ENCODE measurements at regions not wholly inside any gene's neighbourhood (a gene's known extent, or its start where the extent isn't known, plus 50 kb on each side); places are given as distances from the start of the nearest gene placed in this dataset.

DNA sequence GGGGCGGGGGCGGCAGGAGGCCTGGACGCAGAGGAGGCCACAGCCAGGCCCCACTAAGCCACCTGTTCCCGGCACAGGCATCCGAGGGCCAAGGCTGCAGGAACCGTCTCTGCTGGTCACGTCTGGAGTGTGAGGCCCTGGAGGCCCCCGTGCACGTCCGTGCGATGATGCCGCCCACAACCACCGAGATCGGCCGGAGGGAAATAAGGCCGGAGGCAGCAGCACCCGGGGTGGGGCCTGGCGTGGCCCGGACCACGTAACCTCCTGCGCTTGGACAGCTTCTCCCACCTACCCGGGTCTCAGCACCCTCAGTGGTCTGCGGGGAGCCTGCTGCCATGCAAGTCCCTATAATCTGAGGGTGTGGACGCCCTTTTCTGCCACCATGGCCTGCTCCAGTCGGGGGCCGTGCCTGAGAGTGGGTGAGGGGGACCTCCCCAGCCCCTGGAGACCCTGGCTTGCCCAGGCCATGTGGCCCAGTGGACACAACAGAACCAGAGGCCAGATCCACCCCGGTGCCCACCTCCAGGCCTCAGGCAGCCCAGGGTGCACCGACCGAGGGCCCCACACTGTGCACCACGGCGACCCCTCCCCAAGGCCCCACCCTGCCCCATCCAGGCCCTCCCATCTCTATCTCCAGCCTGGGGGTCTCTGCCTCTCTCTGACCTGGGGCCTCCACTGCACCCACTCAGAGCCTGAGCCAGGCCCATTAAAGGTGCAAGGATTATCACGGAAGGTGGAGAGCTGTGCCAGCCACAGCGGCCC lies 83.1 kb downstream of the PDGFA start:
- no peak overlapping the region for H3K4me3 Mint-ChIP-seq
- ATAC-seq: no peak
- H3K4me1 Mint-ChIP-seq: no peaks in the 10 kb centered on the region
- H3K27ac Mint-ChIP-seq: no peak overlapping the region
- no peaks in the 10 kb centered on the region for H3K36me3 Mint-ChIP-seq
- no peaks in the 10 kb centered on the region for H3K9me3 Mint-ChIP-seq
- peaks cover 25% of the 10 kb centered on the region for H3K27me3 Mint-ChIP-seq

DNA sequence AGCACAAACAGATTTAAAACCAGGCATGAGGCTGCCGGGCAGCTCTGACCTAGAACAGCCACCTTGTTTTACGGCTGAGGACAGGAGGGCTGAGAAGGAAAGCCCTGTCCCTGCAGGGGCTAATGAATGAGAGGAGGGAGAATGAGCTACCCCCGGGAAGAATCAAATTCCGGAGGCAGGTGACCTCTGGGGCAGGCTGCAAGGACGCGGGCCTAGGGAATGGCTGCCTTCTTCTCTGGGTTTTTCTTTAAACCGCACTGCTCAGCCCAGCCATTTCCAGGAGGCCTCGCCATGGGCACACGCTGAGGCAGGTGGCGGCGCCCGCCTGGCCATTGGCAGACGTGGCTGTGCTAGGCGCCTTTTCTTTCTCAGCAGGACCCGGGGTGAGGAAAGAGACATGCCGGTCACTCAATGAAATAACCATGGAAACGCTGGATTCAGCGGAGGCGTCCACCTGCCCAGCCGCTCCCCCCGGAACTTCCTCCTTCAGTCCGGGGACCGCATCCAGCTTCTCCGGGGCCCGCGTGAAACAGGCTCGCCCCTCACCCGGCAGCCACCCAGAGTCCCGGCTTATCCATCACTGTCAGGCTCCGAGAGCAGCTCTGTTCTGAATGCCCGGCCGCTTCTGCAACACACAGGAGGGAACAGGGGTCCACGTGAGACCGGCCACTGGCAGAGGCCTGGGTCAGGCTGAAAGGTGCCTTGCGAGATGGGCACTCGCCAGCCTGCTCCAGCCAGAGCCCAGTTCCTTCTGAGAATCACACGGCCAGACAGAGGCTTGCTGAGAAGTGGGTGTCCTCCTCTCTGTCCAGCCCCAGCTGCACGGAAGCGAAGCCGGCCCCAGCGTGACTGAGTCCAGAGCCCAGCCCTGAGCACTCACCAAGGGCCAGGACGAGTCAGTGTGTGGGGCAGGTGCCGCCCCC lies 82.1 kb downstream of the PDGFA start:
- Mint-ChIP-seq H3K27me3 (peaks cover 25% of the 10 kb centered on the region), H3K4me1 (no peaks in the 10 kb centered on the region), H3K27ac (no peak overlapping the region), H3K36me3 (no peaks in the 10 kb centered on the region), H3K4me3 (no peak overlapping the region), H3K9me3 (no peaks in the 10 kb centered on the region)
- ATAC-seq: no peak

DNA sequence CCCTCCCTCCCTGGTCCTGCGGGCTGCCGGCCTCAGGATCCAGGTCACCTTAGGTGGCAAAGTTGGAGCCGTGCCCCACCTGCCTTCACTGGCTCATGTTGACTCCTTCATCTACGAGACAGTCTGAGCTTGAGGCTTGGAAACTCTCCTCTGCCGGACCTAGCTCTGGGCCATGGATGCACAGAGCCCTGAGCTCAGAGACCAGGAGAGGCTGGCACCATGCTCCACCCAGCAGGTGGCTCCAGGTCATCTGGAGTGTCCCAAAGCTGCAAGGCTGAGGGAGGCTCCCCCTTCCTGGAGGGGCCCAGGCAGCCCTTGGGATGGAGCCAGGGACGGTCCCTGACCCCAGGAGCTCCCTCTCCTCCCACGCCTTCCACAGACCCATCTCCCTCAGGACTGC lies 81.3 kb downstream of the PDGFA start:
- Mint-ChIP-seq H3K27ac (no peak overlapping the region), H3K9me3 (no peaks in the 10 kb centered on the region), H3K36me3 (no peaks in the 10 kb centered on the region), H3K4me1 (no peaks in the 10 kb centered on the region), H3K4me3 (no peak overlapping the region), H3K27me3 (peaks cover 25% of the 10 kb centered on the region)
- ATAC-seq: no peak

DNA sequence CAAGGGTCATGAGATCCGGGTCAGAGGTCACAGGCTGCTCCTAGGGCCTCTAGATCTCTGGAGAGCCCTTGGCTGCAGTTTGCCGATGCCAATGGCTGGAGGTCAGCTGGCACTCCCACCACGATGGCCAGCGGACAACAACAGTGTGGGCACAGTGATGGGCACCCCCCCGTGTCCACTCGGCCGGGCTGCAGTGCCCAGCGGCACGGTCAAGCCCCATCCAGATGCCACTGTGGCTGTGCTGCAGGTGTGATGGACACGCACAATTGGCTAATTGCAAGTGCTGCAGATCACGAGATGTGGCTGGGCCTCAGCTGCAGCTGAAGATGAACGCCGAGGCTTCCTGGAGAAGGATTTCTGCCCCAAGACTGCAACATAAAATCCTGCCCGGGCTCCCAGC lies 80.7 kb downstream of the PDGFA start:
- Mint-ChIP-seq H3K27ac (no peak overlapping the region), H3K4me3 (no peak overlapping the region), H3K4me1 (no peaks in the 10 kb centered on the region), H3K27me3 (peaks cover 25% of the 10 kb centered on the region), H3K36me3 (no peaks in the 10 kb centered on the region), H3K9me3 (no peaks in the 10 kb centered on the region)
- ATAC-seq: no peak

DNA sequence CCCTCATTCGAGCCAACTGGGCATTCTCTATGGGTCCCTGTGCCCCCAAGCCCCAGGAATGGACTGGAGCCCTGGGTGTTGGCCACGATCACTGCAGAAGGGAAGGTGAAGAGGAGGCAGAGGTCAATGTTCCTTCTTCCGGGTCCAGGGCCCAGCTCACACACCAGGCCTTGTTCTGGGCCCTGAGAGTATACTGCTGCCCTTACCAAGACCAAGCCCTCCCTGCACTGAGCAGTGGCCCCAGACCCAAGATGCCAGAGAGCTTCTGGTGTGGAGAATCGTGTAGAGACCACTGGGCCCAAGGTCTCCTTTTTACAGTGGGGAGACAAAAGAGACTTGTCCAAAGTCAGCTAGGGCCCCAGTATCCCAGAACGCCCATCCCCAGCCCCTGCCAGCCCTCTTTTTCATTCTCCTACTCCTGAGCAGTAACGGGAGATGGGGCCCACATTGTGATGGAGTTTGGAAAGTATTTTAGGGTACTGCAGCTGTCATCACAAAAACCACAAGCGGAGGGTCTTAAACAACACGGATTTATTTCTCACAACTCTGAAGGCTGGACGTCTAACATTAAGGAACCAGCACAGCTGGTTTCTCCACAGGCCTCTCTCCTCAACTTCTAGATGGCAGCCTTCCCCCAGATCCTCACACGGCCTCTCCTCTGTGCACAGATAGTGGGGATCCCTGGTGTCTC lies 79.4 kb downstream of the PDGFA start:
- Mint-ChIP-seq H3K36me3 (no peaks in the 10 kb centered on the region), H3K4me3 (no peak overlapping the region), H3K9me3 (no peaks in the 10 kb centered on the region), H3K4me1 (no peaks in the 10 kb centered on the region), H3K27ac (no peak overlapping the region), H3K27me3 (peaks cover 31% of the 10 kb centered on the region)
- no peak for ATAC-seq

GRCh38 chr7:441684-442421 lies 77.8 kb downstream of the PDGFA start:
- H3K27me3 Mint-ChIP-seq: peaks cover 19% of the 10 kb centered on the region
- H3K9me3 Mint-ChIP-seq: no peaks in the 10 kb centered on the region
- H3K4me1 Mint-ChIP-seq: no peaks in the 10 kb centered on the region
- ATAC-seq: no peak
- H3K36me3 Mint-ChIP-seq: no peaks in the 10 kb centered on the region
- no peak overlapping the region for H3K27ac Mint-ChIP-seq
- H3K4me3 Mint-ChIP-seq: no peak overlapping the region

DNA sequence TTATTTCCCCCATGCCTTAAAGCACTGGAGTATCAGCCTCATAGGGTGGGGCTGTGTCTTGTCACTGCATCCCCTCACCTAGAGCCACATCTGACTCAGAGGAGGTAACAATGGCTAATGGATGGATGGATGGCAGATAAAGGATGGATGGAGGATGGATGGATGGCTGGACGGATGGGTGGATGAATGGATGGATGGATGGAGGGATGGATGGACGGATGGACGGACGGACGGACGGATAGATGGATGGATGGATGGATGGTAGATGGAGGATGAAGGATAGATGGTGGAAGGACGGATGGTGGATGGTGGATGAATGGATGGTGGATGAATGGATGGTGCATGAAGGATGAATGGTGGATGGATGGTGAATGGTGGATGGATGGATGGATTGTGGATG lies 77.2 kb downstream of the PDGFA start:
- no peak overlapping the region for H3K4me3 Mint-ChIP-seq
- no peak for ATAC-seq

GRCh38 chr7:443279-443833 lies 76.3 kb downstream of the PDGFA start:
- Mint-ChIP-seq H3K9me3 (no peaks in the 10 kb centered on the region), H3K27ac (no peak overlapping the region), H3K4me1 (no peaks in the 10 kb centered on the region), H3K36me3 (no peaks in the 10 kb centered on the region), H3K4me3 (no peak overlapping the region), H3K27me3 (peaks cover 12% of the 10 kb centered on the region)
- ATAC-seq: no peak

More for the DNA sequence above, 77.2 kb downstream of the PDGFA start:
- Mint-ChIP-seq H3K36me3 (no peaks in the 10 kb centered on the region), H3K4me1 (no peaks in the 10 kb centered on the region), H3K27me3 (peaks cover 13% of the 10 kb centered on the region), H3K27ac (no peak overlapping the region), H3K9me3 (no peaks in the 10 kb centered on the region)

- H3K4me3 Mint-ChIP-seq: no peak overlapping the region
- H3K27ac Mint-ChIP-seq: no peak overlapping the region
- no peaks in the 10 kb centered on the region for H3K4me1 Mint-ChIP-seq
- H3K9me3 Mint-ChIP-seq: no peaks in the 10 kb centered on the region
- H3K36me3 Mint-ChIP-seq: no peaks in the 10 kb centered on the region
- H3K27me3 Mint-ChIP-seq: peaks cover 12% of the 10 kb centered on the region
- ATAC-seq: no peak
Observed at GRCh38 chr7:444606-445005, 75.0 kb downstream of the PDGFA start.

GRCh38 chr7:445020-445419 lies 74.6 kb downstream of the PDGFA start:
- ATAC-seq: peak; percentile 41
- no peaks in the 10 kb centered on the region for H3K4me1 Mint-ChIP-seq
- H3K27ac Mint-ChIP-seq: no peak overlapping the region
- no peaks in the 10 kb centered on the region for H3K9me3 Mint-ChIP-seq
- no peak overlapping the region for H3K4me3 Mint-ChIP-seq
- H3K27me3 Mint-ChIP-seq: peaks cover 12% of the 10 kb centered on the region
- H3K36me3 Mint-ChIP-seq: no peaks in the 10 kb centered on the region

DNA sequence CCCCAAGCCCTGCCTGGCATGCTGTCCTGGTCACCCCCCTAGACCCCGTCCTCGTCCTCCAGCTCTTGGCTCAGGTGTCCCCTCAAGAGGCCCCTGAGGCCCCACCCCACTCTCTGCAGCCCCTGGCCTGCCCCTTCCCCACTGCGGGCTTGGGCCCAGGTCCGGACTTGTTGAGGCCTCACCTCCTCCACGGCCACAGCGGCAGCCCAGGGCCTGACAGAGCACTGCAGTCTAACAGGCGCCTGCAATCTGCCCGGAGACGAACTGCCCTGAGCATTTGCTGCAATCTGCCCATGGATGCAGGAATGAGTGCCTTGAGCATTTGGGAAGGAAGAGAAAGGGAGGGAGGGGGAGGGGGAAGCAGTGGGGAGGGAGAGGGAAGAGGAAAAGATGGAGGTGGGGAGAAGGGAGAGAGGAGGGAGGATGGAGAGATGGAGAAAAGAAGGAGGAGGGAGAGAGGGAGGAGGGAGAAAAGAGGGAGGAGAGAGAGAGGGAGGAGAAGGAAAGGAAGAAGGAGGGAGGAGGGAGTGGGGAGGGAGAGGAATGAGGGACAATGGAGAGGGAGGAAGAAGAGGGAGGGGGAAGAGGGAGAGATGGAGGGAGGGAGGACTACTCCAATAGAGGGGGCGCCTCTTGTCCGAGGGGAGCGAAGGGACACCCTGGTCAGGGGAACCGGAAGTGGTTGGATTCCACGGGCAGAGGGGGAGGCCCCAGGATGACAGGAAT lies 73.9 kb downstream of the PDGFA start:
- Mint-ChIP-seq H3K4me3 (no peak overlapping the region), H3K4me1 (peaks cover under 1% of the 10 kb centered on the region), H3K27me3 (peaks cover 15% of the 10 kb centered on the region), H3K9me3 (no peaks in the 10 kb centered on the region), H3K36me3 (no peaks in the 10 kb centered on the region), H3K27ac (no peak overlapping the region)
- ATAC-seq: no peak

DNA sequence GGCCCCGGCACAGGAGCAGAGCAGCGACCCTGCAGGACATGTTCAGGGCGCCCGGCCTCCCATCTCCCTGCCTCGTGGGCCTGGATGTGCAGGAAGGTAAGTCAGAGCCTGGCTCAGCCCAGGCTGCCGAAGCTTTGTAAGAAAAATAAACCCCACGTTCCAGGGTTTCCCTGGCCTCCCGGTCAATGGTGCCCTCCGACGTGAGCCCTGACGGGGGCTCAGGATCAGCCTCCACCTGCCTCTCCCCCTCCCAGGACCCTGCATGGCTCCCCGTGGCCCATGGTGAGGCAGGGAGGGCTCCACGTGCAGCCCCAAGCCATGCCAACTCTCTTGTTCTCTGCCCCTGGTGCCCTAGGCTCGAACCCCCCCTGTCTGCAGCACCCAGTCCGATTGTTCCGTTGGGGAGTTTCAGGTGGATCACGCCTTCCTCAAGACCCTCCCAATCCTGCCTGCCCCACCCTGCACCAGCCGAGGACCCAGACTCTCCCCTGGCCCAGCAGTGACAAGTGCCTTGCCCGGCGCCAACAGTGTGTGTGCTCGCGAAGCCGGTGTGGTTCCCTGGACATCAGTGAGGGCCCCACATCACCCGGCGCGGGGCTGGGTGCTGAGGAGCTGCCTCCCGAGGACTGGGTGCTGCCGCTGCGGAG lies 73.2 kb downstream of the PDGFA start:
- H3K4me3 Mint-ChIP-seq: no peak overlapping the region
- H3K27me3 Mint-ChIP-seq: peaks cover 22% of the 10 kb centered on the region
- no peak for ATAC-seq
- peaks cover 8% of the 10 kb centered on the region for H3K4me1 Mint-ChIP-seq
- H3K9me3 Mint-ChIP-seq: no peaks in the 10 kb centered on the region
- no peak overlapping the region for H3K27ac Mint-ChIP-seq
- H3K36me3 Mint-ChIP-seq: no peaks in the 10 kb centered on the region
